Endodermal cell (in vitro differentiated cells): ENCODE measurements at regions not wholly inside any gene's neighbourhood (a gene's known extent, or its start where the extent isn't known, plus 50 kb on each side); places are given as distances from the start of the nearest gene placed in this dataset.

ENCODE experiments used
- DNase-seq: peaks from one replicate; pipeline ENCODE4 v3.0.0-alpha.2; 2017
- H3K27ac ChIP-seq: 2 replicates; pipeline ENCODE4 v1.5.1; 2013; ENCODE audit warnings: mild to moderate bottlenecking, low read depth, low read length, moderate library complexity
- H3K27me3 ChIP-seq: 2 replicates; pipeline ENCODE4 v1.6.1; 2013; ENCODE audit warnings: mild to moderate bottlenecking, low read length, moderate library complexity; ENCODE audit not compliant: insufficient read depth, control insufficient read depth, poor library complexity, severe bottlenecking
- H3K36me3 ChIP-seq: 2 replicates; pipeline ENCODE4 v1.7.0; 2013; ENCODE audit warnings: mild to moderate bottlenecking, low read length, moderate library complexity; ENCODE audit not compliant: control insufficient read depth, insufficient read depth
- H3K4me1 ChIP-seq: one replicate; pipeline ENCODE4 v1.7.0; 2013; ENCODE audit warnings: low read length; ENCODE audit not compliant: control insufficient read depth, insufficient read depth
- H3K4me3 ChIP-seq: 2 replicates; pipeline ENCODE4 v1.5.1; 2013; ENCODE audit warnings: mild to moderate bottlenecking, low read length, moderate library complexity
- H3K9ac ChIP-seq: 2 replicates; pipeline ENCODE4 v1.6.1; 2013; ENCODE audit warnings: mild to moderate bottlenecking, low read length, moderate library complexity; ENCODE audit not compliant: poor library complexity, severe bottlenecking; ENCODE audit errors: extremely low read depth
- H3K9me3 ChIP-seq: 2 replicates; pipeline ENCODE4 v1.6.1; 2013; ENCODE audit warnings: mild to moderate bottlenecking, low read length, moderate library complexity; ENCODE audit not compliant: control insufficient read depth
- H3K27ac Mint-ChIP-seq: 2 replicates; pipeline ENCODE4 v1.8.0; 2020; ENCODE audit warnings: mixed read lengths
- H3K27me3 Mint-ChIP-seq: 2 replicates; pipeline ENCODE4 v1.8.0; 2021; ENCODE audit warnings: mild to moderate bottlenecking, mixed read lengths; ENCODE audit not compliant: insufficient read depth
- H3K36me3 Mint-ChIP-seq: 2 replicates; pipeline ENCODE4 v1.8.0; 2020; ENCODE audit warnings: low read depth, mixed read lengths
- H3K4me1 Mint-ChIP-seq: 2 replicates; pipeline ENCODE4 v1.8.0; 2020; ENCODE audit warnings: mixed read lengths
- H3K4me3 Mint-ChIP-seq: 2 replicates; pipeline ENCODE4 v1.8.0; 2020; ENCODE audit warnings: mild to moderate bottlenecking, moderate library complexity, mixed read lengths
- H3K9me3 Mint-ChIP-seq: 2 replicates; pipeline ENCODE4 v1.8.0; 2020; ENCODE audit warnings: mild to moderate bottlenecking, mixed read lengths
- CTCF ChIP-seq: fragments of 200-600 bp; sonication (generic); conservative IDR thresholded peaks from 2 replicates; pipeline ENCODE4 v1.5.0; 2021; ENCODE audit warnings: antibody characterized with exemption, mild to moderate bottlenecking
- WGBS, 2 experiments: methylation state at CpG; one replicate each; pipeline versions ENCODE4 v1.1.5 to v1.1.7; 2013; ENCODE audit warnings: missing lambda C conversion rate in 2 of 2, mixed read lengths in 1 of 2; ENCODE audit not compliant: insufficient coverage in 1 of 2, insufficient read length in 1 of 2; 5-methylcytosine and 5-hydroxymethylcytosine counted together

GRCh38 chr5:53211799-53212198, 102.2 kb upstream of the MOCS2 start:
- H3K27me3 Mint-ChIP-seq = no peaks in the 10 kb centered on the region
- H3K9me3 Mint-ChIP-seq = peaks cover 16% of the 10 kb centered on the region
- H3K27me3 ChIP-seq = no peaks in the 10 kb centered on the region
- H3K4me1 Mint-ChIP-seq = peaks cover 11% of the 10 kb centered on the region
- H3K36me3 ChIP-seq = no peaks in the 10 kb centered on the region
- H3K36me3 Mint-ChIP-seq = no peaks in the 10 kb centered on the region
- DNase-seq = no peak
- no peak overlapping the region for H3K27ac Mint-ChIP-seq
- H3K4me3 Mint-ChIP-seq = no peak overlapping the region
- no peaks in the 10 kb centered on the region for H3K4me1 ChIP-seq
- no peaks in the 10 kb centered on the region for H3K9me3 ChIP-seq
- no peak overlapping the region for H3K4me3 ChIP-seq
- no peak for TF ChIP-seq CTCF
- H3K27ac ChIP-seq = no peak overlapping the region
- H3K9ac ChIP-seq = no peak overlapping the region
- WGBS, 2 experiments = 96% methylated on average over 3 of the region's 3 CpGs; no CpG with 5 or more reads in 1 of the 2 experiments

GRCh38 chr5:53219174-53219573, 109.6 kb upstream of the MOCS2 start:
- no peaks in the 10 kb centered on the region for H3K27me3 ChIP-seq
- no peaks in the 10 kb centered on the region for H3K27me3 Mint-ChIP-seq
- no peak for DNase-seq
- no peak overlapping the region for H3K4me3 ChIP-seq
- no peaks in the 10 kb centered on the region for H3K4me1 ChIP-seq
- peaks cover 4% of the 10 kb centered on the region for H3K4me1 Mint-ChIP-seq
- H3K36me3 ChIP-seq = no peaks in the 10 kb centered on the region
- H3K27ac ChIP-seq = no peak overlapping the region
- H3K9me3 ChIP-seq = peaks cover 13% of the 10 kb centered on the region
- H3K9ac ChIP-seq = no peak overlapping the region
- peaks cover 2% of the 10 kb centered on the region for H3K36me3 Mint-ChIP-seq
- TF ChIP-seq CTCF = no peak
- H3K27ac Mint-ChIP-seq = no peak overlapping the region
- WGBS, 2 experiments = 95 to 98% methylated on average over 5 to 6 of the region's 6 CpGs
- H3K4me3 Mint-ChIP-seq = no peak overlapping the region
- H3K9me3 Mint-ChIP-seq = peaks cover 18% of the 10 kb centered on the region

- no peak for DNase-seq
- H3K9me3 Mint-ChIP-seq = peaks cover 20% of the 10 kb centered on the region
- no peak overlapping the region for H3K4me3 Mint-ChIP-seq
- Histone ChIP-seq H3K27me3 (no peaks in the 10 kb centered on the region), H3K36me3 (no peaks in the 10 kb centered on the region), H3K4me3 (no peak overlapping the region), H3K9me3 (peaks cover 13% of the 10 kb centered on the region), H3K4me1 (no peaks in the 10 kb centered on the region), H3K27ac (no peak overlapping the region), H3K9ac (no peak overlapping the region)
- WGBS, 2 experiments = 75 to 86% methylated on average over 1 to 3 of the region's 3 CpGs
- H3K4me1 Mint-ChIP-seq = peaks cover 4% of the 10 kb centered on the region
- H3K27ac Mint-ChIP-seq = no peak overlapping the region
- peaks cover 2% of the 10 kb centered on the region for H3K36me3 Mint-ChIP-seq
- no peak for TF ChIP-seq CTCF
- no peaks in the 10 kb centered on the region for H3K27me3 Mint-ChIP-seq
Measured at GRCh38 chr5:53219610-53220009, 110.1 kb upstream of the MOCS2 start.
